Spleen (tissue), 11 donors: ENCODE measurements at regions not wholly inside any gene's neighbourhood (a gene's known extent, or its start where the extent isn't known, plus 50 kb on each side); places are given as distances from the start of the nearest gene placed in this dataset.
A peak's percentile ranks its signal among the peaks of the same experiment; 100 is the strongest.

Experiments
- DNase-seq: peaks from one replicate; pipeline ENCODE4 v3.0.0-alpha.2; 2020
- H3K27ac ChIP-seq, 8 donors: fragments of 200-600 bp; sonication (generic) in 7 of 8; 1 replicate in 4 of 8; 2 replicates in 4 of 8; pipeline versions ENCODE4 v1.5.0 to v1.8.0; 2016 to 2021; ENCODE audit warnings: inconsistent platforms in 4 of 8, mild to moderate bottlenecking in 4 of 8, moderate library complexity in 1 of 8
- H3K27me3 ChIP-seq, 7 donors: fragments of 200-600 bp; sonication (generic) in 6 of 7; replicated peaks in 1 of 7; 1 replicate in 4 of 7; 2 replicates in 3 of 7; pipeline versions ENCODE4 v1.5.0 to v1.8.0; 2016 to 2021; ENCODE audit warnings: inconsistent platforms in 3 of 7, mild to moderate bottlenecking in 1 of 7
- H3K36me3 ChIP-seq, 6 donors: fragments of 200-600 bp; sonication (generic) in 5 of 6; 1 replicate in 4 of 6; 2 replicates in 2 of 6; pipeline versions ENCODE4 v1.5.0 to v1.8.0; 2016 to 2021; ENCODE audit warnings: inconsistent platforms in 2 of 6
- H3K4me1 ChIP-seq, 6 donors: fragments of 200-600 bp; sonication (generic) in 5 of 6; 1 replicate in 3 of 6; 2 replicates in 3 of 6; pipeline versions ENCODE4 v1.5.0 to v1.8.0; 2016 to 2021; ENCODE audit warnings: inconsistent platforms in 3 of 6
- H3K4me3 ChIP-seq, 8 donors: fragments of 200-600 bp; sonication (generic) in 7 of 8; 1 replicate in 4 of 8; 2 replicates in 4 of 8; pipeline versions ENCODE4 v1.5.0 to v1.8.0; 2016 to 2021; ENCODE audit warnings: inconsistent platforms in 4 of 8, mild to moderate bottlenecking in 4 of 8, moderate library complexity in 2 of 8
- H3K9me3 ChIP-seq, 8 donors: fragments of 200-600 bp; sonication (generic) in 7 of 8; 1 replicate in 4 of 8; 2 replicates in 4 of 8; pipeline versions ENCODE4 v1.5.0 to v1.8.0; 2016 to 2021; ENCODE audit warnings: inconsistent platforms in 4 of 8
- POLR2A ChIP-seq, 3 donors: fragments of 450-650 bp; IDR thresholded peaks; one replicate each; pipeline ENCODE4 v1.5.1; 2017; ENCODE audit warnings: antibody characterized with exemption in 3 of 3, mild to moderate bottlenecking in 1 of 3
- POLR2AphosphoS5 ChIP-seq, 3 donors: sonication (generic); formaldehyde crosslinking; IDR thresholded peaks; one replicate each; pipeline ENCODE4 v1.5.1; 2017; ENCODE audit warnings: antibody characterized with exemption in 3 of 3
- WGBS, 5 donors: extraction: QIAGEN DNeasy Blood & Tissue Kit in 3 of 5; methylation state at CpG; one replicate each; pipeline versions ENCODE4 v1.1.5 to v1.1.7; 2013 to 2018; 5-methylcytosine and 5-hydroxymethylcytosine counted together
- intact Hi-C: fragments of 100-400 bp; cut with DNase I; formaldehyde crosslinking; loops from one replicate; pipeline ENCODE4 v1.15.0; 2023; ENCODE audit warnings: low total_unique reads
- TF ChIP-seq, protein P1 (sequence below), 11 experiments: fragments of 200-600 bp in 7 of 11; fragments of 450-650 bp in 4 of 11; sonication (generic) in 4 of 11; IDR thresholded peaks in 8 of 11; conservative IDR thresholded peaks in 3 of 11; 1 replicate in 7 of 11; 2 replicates in 4 of 11; pipeline versions ENCODE4 v1.4.0 to v1.8.0; 2016 to 2021; ENCODE audit warnings: antibody characterized with exemption in 11 of 11, inconsistent platforms in 4 of 11, mild to moderate bottlenecking in 1 of 11
- donor health status: healthy with polysubstance abuse.
- donor health status: DM: no; HTN: no; CAD: no; lungs with moderate emphysema.
- donor health status: DM: no; HTN: no; CAD: no.
- donor health status: Bipolar disorder and iron deficiency.
- donor health status: healthy.
- donor health status: DM: no; HTN: no; CAD: no.
- donor health status: DM: yes; HTN: yes; CAD: no.

DNA sequence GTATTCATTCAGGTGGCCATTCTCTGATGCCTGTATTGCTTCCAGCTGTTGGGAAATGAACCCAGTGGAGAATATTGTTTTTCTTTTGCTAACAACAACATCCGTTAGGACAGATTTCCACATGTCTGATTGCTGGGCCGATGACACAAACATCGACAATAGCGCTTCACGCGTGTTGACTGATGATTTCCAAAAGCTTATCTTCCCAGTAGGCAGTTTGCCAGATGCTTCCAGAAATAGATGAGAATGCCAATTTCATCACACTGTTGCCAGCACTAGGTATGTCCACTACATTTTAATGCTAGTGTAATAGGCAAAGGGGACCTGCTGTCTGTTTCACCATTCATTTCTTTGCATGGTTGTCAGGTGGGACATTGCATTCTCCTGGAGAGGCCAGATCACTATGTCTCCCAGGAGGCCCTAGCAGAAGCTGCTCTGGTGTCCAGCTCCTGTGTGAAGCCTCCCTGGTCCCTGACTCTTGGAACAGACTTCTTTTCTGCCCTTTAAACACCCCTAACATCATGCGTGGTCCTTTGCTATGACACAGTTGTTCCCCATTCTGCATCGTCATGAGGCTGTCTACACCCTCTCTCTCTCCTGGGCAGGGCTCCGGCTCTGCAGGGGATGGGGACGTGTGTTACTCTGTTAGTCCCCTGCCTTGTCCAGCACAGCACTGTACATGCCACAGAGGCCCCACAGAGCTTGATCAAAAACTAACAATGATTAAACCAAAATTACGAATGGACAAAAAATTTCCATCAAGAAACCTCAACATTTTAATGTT lies 181.6 kb downstream of the CDH26 start:
- no peaks in the 10 kb centered on the region for H3K9me3 ChIP-seq
- no peak for DNase-seq
- WGBS, 5 donors, result 56 to 76% (median 74%) methylated on average over 11 of the region's 11 CpGs
- intact Hi-C loops, result no loop called here
- H3K27ac ChIP-seq, result peak overlapping the region in 2 of 8 donors; percentile 13 to 27
- no peaks in the 10 kb centered on the region for H3K36me3 ChIP-seq
- H3K4me3 ChIP-seq, result no peak overlapping the region
- H3K4me1 ChIP-seq, result peaks cover 0 to 33% (median 9%) of the 10 kb centered on the region in 6 donors
- TF ChIP-seq, protein P1, sequence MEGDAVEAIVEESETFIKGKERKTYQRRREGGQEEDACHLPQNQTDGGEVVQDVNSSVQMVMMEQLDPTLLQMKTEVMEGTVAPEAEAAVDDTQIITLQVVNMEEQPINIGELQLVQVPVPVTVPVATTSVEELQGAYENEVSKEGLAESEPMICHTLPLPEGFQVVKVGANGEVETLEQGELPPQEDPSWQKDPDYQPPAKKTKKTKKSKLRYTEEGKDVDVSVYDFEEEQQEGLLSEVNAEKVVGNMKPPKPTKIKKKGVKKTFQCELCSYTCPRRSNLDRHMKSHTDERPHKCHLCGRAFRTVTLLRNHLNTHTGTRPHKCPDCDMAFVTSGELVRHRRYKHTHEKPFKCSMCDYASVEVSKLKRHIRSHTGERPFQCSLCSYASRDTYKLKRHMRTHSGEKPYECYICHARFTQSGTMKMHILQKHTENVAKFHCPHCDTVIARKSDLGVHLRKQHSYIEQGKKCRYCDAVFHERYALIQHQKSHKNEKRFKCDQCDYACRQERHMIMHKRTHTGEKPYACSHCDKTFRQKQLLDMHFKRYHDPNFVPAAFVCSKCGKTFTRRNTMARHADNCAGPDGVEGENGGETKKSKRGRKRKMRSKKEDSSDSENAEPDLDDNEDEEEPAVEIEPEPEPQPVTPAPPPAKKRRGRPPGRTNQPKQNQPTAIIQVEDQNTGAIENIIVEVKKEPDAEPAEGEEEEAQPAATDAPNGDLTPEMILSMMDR (IDR thresholded peaks at IDR 0.05 in 8 of 11, conservative IDR thresholded peaks at IDR 0.05 in 3 of 11), result no peak
- H3K27me3 ChIP-seq, result no peaks in the 10 kb centered on the region

DNA sequence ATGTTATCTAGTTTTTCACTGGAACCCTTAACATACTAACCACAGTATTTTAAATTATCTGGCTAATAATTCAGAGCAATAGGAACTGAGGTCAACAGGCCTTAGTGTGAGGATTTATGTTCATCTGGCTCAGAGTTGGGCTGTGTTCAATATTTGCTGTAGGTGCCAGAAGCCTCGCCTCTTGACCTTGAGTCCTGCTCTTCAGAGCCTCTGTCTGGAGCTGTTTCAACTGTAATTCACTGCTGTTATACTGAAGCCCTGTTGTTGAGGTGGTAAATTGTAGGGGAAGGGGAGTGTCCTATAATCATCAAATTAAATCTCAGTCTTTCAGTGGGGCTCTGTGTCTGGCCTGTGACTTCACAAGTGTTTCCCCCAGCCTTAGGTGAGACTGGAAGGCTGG lies 184.4 kb downstream of the CDH26 start:
- intact Hi-C loops, result no loop called here
- H3K36me3 ChIP-seq, result no peaks in the 10 kb centered on the region
- H3K9me3 ChIP-seq, result no peaks in the 10 kb centered on the region
- no peaks in the 10 kb centered on the region for H3K27me3 ChIP-seq
- TF ChIP-seq POLR2AphosphoS5 (IDR thresholded peaks at IDR 0.05) (no peak), POLR2A (IDR thresholded peaks at IDR 0.05) (no peak)
- TF ChIP-seq, protein P1 (IDR thresholded peaks at IDR 0.05 in 8 of 11, conservative IDR thresholded peaks at IDR 0.05 in 3 of 11), result no peak
- peaks cover 0 to 23% (median 3%) of the 10 kb centered on the region in 6 donors for H3K4me1 ChIP-seq
- no peak for DNase-seq
- no peak overlapping the region for H3K27ac ChIP-seq
- H3K4me3 ChIP-seq, result no peak overlapping the region
- WGBS, 5 donors, result 61 to 76% (median 74%) methylated on average over 1 of the region's 1 CpG

DNA sequence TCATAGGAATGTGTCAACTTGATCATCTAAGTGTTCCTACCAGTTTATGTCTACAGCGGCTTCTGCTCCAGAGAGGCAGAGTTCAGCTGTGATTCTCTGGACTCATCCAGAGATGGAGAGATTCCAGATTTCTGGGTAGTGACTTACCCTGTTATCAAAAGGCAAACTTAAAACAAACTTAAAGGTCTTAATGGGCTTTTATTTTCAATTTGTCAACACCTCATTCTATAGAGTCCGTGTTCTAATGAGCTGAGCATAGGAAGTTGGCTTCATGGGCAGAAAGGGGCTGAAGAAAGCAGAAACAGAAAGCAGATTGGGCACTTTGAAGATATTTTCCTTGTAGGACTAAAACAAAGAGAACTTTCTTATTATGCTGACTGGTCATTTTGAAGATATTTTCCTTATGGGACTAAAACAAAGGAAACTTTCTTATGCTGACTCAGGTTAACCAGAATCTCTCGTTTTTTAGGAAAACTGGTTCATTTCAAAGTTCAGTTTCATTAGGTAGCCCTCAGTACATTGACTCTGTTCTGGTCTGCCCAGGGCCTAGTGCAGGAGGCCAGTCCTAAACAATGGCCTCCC lies 185.1 kb downstream of the CDH26 start:
- no peak for DNase-seq
- WGBS, 5 donors, result 59 to 82% (median 67%) methylated on average over 3 of the region's 3 CpGs
- intact Hi-C loops, result no loop called here
- no peaks in the 10 kb centered on the region for H3K36me3 ChIP-seq
- H3K27ac ChIP-seq, result no peak overlapping the region
- no peak for TF ChIP-seq POLR2A (IDR thresholded peaks at IDR 0.05)
- TF ChIP-seq, protein P1 (IDR thresholded peaks at IDR 0.05 in 8 of 11, conservative IDR thresholded peaks at IDR 0.05 in 3 of 11), result no peak
- TF ChIP-seq POLR2AphosphoS5 (IDR thresholded peaks at IDR 0.05), result no peak
- H3K4me1 ChIP-seq, result peaks cover 0 to 16% (median 0%) of the 10 kb centered on the region in 6 donors
- no peaks in the 10 kb centered on the region for H3K27me3 ChIP-seq
- no peaks in the 10 kb centered on the region for H3K9me3 ChIP-seq
- H3K4me3 ChIP-seq, result no peak overlapping the region

DNA sequence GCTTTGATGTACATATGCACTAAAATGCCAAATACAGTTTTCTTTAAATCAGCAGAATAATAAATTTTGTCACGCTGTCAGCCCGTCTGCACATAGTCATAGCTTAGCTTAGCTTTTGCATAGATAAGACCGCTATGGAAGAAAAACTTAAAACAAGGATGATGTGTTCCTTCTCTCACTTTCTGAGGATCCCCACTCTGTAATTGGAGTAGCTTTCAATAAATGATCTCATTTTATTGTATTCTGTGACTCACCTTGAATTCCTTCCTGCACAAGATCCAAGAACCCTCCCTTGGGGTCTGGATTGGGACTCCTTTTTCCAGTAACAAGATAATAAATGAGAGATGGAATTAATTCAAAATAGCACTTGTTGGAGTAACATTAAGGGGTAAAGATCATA lies 186.2 kb downstream of the CDH26 start:
- 95 to 98% (median 96%) methylated on average over 3 of the region's 3 CpGs for WGBS, 5 donors
- Histone ChIP-seq H3K4me1 (peaks cover 0 to 5% (median 0%) of the 10 kb centered on the region in 6 donors), H3K27ac (no peak overlapping the region), H3K4me3 (no peak overlapping the region), H3K36me3 (no peaks in the 10 kb centered on the region), H3K27me3 (no peaks in the 10 kb centered on the region), H3K9me3 (no peaks in the 10 kb centered on the region)
- DNase-seq, result no peak
- TF ChIP-seq POLR2AphosphoS5 (IDR thresholded peaks at IDR 0.05), result no peak
- no peak for TF ChIP-seq POLR2A (IDR thresholded peaks at IDR 0.05)
- TF ChIP-seq, protein P1 (IDR thresholded peaks at IDR 0.05 in 8 of 11, conservative IDR thresholded peaks at IDR 0.05 in 3 of 11), result no peak
- intact Hi-C loops, result no loop called here
